Ishikawa (cell line): ENCODE measurements at regions not wholly inside any gene's neighbourhood (a gene's known extent, or its start where the extent isn't known, plus 50 kb on each side); places are given as distances from the start of the nearest gene placed in this dataset.

ENCODE experiments used
- EP300 ChIP-seq: IDR thresholded peaks from 2 replicates; pipeline ENCODE4 v1.6.1; 2012; ENCODE audit warnings: borderline replicate concordance
- USF1 ChIP-seq: IDR thresholded peaks from 2 replicates; pipeline ENCODE4 v1.6.1; 2012
- TF ChIP-seq, protein P1 (sequence below): IDR thresholded peaks from 2 replicates; pipeline ENCODE4 v1.6.1; 2012

DNA sequence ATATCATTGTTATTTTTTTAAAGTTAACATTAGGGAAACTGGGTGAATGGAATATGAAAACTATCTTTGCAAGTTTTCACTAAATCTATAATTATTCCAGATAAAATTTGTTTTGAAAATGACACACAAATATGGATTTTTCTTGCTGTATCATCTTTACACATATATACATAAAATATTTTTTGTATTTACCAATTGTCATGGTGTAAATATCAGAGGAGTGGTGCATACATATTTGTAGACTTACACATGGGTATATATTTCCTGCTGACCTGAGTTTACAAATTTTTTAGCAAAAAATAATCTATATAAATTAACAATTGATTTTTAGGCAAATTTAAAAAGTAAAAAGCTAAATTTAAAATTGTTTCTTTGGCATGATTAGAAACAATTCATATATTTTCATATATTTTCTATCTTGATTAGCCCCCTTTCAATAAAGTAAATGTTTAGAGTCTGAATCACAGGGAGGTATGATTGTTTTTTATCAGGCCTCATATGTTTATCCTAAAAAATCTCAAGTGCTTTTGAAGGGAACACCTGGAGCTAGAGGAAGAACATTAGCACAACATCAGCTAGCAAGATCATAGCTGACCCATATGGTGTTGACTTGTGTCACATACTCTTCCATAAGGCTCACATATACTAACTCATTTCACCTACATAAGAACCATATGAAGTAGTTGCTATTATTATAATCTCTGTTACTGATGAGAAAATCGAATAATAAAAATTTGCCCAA is 671.8 kb upstream of the GJE1 start:
- TF ChIP-seq, protein P1, sequence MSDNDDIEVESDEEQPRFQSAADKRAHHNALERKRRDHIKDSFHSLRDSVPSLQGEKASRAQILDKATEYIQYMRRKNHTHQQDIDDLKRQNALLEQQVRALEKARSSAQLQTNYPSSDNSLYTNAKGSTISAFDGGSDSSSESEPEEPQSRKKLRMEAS, result no peak
- TF ChIP-seq EP300 (no peak), USF1 (no peak)
